Left cardiac atrium (tissue), 4 donors: ENCODE measurements at regions not wholly inside any gene's neighbourhood (a gene's known extent, or its start where the extent isn't known, plus 50 kb on each side); places are given as distances from the start of the nearest gene placed in this dataset.

ENCODE experiments used
- ATAC-seq, 2 donors: fragments of 200-7000 bp; cut with Tn5 transposase; one replicate each; pipeline ENCODE4 v1.9.1; 2020; ENCODE audit warnings: mild to moderate bottlenecking in 2 of 2, moderate library complexity in 2 of 2
- DNase-seq: peaks from one replicate; pipeline ENCODE4 v3.0.0-alpha.2; 2020
- intact Hi-C, 2 donors: fragments of 100-400 bp; cut with DNase I; formaldehyde crosslinking; loops; one replicate each; pipeline versions ENCODE4 v1.14.1 to v1.15.1; 2022 to 2023
- donor health status: DM: no; HTN: yes; CAD: no.
- donor health status: DM: no; HTN: yes; CAD: no; lungs with severe emphysema.
- donor health status: DM: yes; HTN: yes; CAD: no.
- donor health status: Dilated cardiomyopathy.

DNA sequence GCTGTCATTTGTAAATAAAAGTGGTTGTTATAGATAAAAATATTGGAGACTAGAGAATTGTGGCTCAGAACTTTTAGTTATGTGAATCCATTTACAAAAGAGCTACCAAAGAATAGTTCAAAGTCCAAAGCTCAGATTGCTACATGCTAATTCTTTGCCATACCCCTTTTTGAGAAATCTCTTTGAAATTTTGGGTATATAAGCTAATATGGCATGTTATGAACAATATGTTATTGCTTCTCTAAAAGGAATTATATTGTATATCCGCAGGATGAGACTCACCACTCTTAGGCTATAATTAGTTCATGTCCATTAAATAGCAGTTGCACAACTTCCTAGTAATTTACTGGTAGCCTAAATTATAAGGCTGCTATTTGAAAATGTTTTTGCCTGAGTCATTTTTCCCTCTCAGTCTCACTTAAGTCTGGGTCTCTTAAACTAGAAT is 178.0 kb downstream of the ZNF281 start:
- ATAC-seq: no peak
- intact Hi-C loops: no loop called here

DNA sequence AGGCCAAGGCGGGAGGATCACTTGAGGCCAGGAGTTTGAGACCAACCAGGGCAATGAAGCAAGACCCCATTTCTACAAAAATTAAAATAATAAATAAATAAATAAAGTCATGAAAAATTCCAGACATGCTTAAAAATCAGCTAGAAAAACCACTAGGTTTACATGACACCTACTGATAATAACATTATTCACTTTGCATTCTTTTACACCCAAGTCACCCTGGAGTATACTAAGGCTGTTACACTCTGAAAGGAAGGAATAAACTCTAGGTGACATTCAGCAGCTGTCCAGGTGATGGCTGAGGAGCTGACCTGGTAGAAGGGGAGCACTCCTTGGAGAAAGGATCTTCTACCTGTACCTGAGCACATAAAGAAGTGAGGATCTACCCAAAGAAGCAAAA is 179.2 kb downstream of the ZNF281 start:
- intact Hi-C loops: no loop called here
- ATAC-seq: no peak

More for the DNA sequence above, 178.0 kb downstream of the ZNF281 start:
- DNase-seq: no peak

DNA sequence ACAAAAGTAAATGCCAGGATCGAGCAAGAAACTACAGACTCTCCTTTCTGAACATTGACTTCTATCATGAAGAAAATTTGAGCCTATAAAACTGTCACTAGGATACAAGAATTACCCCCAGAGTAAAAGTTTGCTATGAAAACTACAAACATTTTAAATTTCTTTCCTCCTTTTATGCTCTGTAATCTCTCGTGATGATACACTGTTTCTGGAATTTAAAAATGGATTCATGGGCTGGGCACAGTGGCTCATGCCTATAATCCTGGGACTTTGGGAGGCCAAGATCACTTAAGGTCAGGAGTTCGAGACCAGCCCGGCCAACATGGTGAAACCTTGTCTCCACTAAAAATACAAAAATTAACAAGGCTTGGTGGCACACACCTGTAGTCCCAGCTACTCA is 181.3 kb downstream of the ZNF281 start:
- ATAC-seq (no peak), DNase-seq (no peak)
- intact Hi-C loops: no loop called here

More for the DNA sequence above, 179.2 kb downstream of the ZNF281 start:
- DNase-seq: no peak

DNA sequence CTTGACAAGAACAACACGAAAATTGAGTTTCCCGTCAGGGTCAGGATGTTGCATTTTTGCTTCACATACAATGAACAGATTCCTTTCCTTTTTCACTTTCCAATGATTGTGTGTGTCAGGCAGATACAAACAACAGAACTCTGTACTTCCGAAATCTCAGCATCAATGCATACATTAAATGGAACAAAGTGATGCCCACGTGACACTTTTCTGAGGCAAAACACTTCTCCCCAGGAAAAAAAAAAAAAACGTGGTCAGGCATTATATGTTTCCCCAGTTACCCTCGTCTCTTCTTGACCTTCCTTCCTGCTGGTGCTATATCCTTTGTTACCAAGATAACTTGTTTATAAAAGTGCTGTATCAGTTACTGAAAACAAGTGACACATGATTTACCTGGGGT is 181.8 kb downstream of the ZNF281 start:
- no peak for DNase-seq
- ATAC-seq: no peak
- intact Hi-C loops: no loop called here
